Colonic mucosa (tissue), 4 donors: ENCODE measurements at regions not wholly inside any gene's neighbourhood (a gene's known extent, or its start where the extent isn't known, plus 50 kb on each side); places are given as distances from the start of the nearest gene placed in this dataset.

ENCODE experiments used
- DNase-seq: peaks from one replicate; pipeline ENCODE4 v3.0.0-alpha.2; 2020
- H3K27ac ChIP-seq: fragments of 200-600 bp; one replicate; pipeline ENCODE4 v1.8.0; 2021
- H3K27me3 ChIP-seq: fragments of 200-600 bp; one replicate; pipeline ENCODE4 v1.8.0; 2021
- H3K36me3 ChIP-seq: fragments of 200-600 bp; one replicate; pipeline ENCODE4 v1.8.0; 2021
- H3K4me1 ChIP-seq: fragments of 200-600 bp; one replicate; pipeline ENCODE4 v1.8.0; 2021; ENCODE audit warnings: mild to moderate bottlenecking
- H3K4me3 ChIP-seq: fragments of 200-600 bp; one replicate; pipeline ENCODE4 v1.8.0; 2021
- H3K9ac ChIP-seq, 2 donors: one replicate each; pipeline ENCODE4 v1.7.0; 2013; ENCODE audit warnings: control low read depth in 2 of 2, low read depth in 2 of 2, low read length in 2 of 2
- H3K9me3 ChIP-seq: fragments of 200-600 bp; one replicate; pipeline ENCODE4 v1.8.0; 2021
- CTCF ChIP-seq: fragments of 200-600 bp; IDR thresholded peaks from one replicate; pipeline ENCODE4 v1.8.0; 2022; ENCODE audit warnings: antibody characterized with exemption, mild to moderate bottlenecking
- intact Hi-C: fragments of 100-400 bp; cut with DNase I; formaldehyde crosslinking; loops from one replicate; pipeline ENCODE4 v1.14.1; 2022
- donor health status: healthy.
- donor health status: DM: no; HTN: no; CAD: no.
- donor health status: DM: no; HTN: no; CAD: no.

- Histone ChIP-seq H3K27ac (no peak overlapping the region), H3K9me3 (no peaks in the 10 kb centered on the region), H3K27me3 (no peaks in the 10 kb centered on the region), H3K36me3 (no peaks in the 10 kb centered on the region), H3K4me3 (no peak overlapping the region), H3K9ac (no peak overlapping the region), H3K4me1 (no peaks in the 10 kb centered on the region)
- TF ChIP-seq CTCF = no peak
- intact Hi-C loops = no loop called here
- no peak for DNase-seq
These were observed 125.0 kb upstream of the HDGFL1 start for GRCh38 chr6:22444330-22444729.

- no peak overlapping the region for H3K27ac ChIP-seq
- no peaks in the 10 kb centered on the region for H3K27me3 ChIP-seq
- H3K4me1 ChIP-seq = no peaks in the 10 kb centered on the region
- H3K36me3 ChIP-seq = no peaks in the 10 kb centered on the region
- no peak overlapping the region for H3K4me3 ChIP-seq
- H3K9ac ChIP-seq = no peak overlapping the region
- intact Hi-C loops = no loop called here
- H3K9me3 ChIP-seq = no peaks in the 10 kb centered on the region
- TF ChIP-seq CTCF = no peak
- no peak for DNase-seq
These were observed 123.4 kb upstream of the HDGFL1 start for GRCh38 chr6:22445946-22446345.

GRCh38 chr6:22447249-22448196 is 121.8 kb upstream of the HDGFL1 start:
- no peak for DNase-seq
- intact Hi-C loops = no loop called here
- TF ChIP-seq CTCF = no peak

DNA sequence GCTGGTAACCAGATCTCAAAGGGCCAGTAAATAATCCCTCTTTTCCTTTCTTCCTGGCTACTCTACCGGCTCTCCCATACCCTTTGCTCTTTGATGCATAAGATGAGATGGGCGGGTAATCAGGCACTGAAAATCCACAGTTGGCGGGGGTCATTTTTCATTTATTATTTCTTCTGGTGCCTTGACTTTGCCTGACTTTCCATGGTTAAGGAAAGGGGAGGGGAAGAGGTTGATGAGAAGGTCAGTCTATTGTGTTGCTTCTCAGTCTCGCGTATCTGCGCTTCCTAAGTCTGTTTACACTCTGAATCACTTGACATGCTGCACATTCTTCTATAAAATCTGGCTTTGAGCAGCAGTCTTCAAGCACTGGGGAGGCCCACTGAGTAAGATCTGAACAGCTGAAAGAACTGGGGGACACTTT is 121.1 kb upstream of the HDGFL1 start:
- TF ChIP-seq CTCF = no peak

More at GRCh38 chr6:22447249-22448196, 121.8 kb upstream of the HDGFL1 start:
- H3K27ac ChIP-seq = no peak overlapping the region
- no peaks in the 10 kb centered on the region for H3K36me3 ChIP-seq
- H3K9me3 ChIP-seq = no peaks in the 10 kb centered on the region
- H3K9ac ChIP-seq = no peak overlapping the region
- H3K4me1 ChIP-seq = no peaks in the 10 kb centered on the region
- no peak overlapping the region for H3K4me3 ChIP-seq
- H3K27me3 ChIP-seq = no peaks in the 10 kb centered on the region

GRCh38 chr6:22451962-22452361 is 117.4 kb upstream of the HDGFL1 start:
- H3K36me3 ChIP-seq = no peaks in the 10 kb centered on the region
- no peaks in the 10 kb centered on the region for H3K9me3 ChIP-seq
- no peaks in the 10 kb centered on the region for H3K4me1 ChIP-seq
- intact Hi-C loops = no loop called here
- H3K27ac ChIP-seq = no peak overlapping the region
- no peaks in the 10 kb centered on the region for H3K27me3 ChIP-seq
- H3K4me3 ChIP-seq = no peak overlapping the region
- no peak overlapping the region for H3K9ac ChIP-seq
- DNase-seq = no peak
- no peak for TF ChIP-seq CTCF

More for the DNA sequence above, 121.1 kb upstream of the HDGFL1 start:
- Histone ChIP-seq H3K36me3 (no peaks in the 10 kb centered on the region), H3K9ac (no peak overlapping the region), H3K4me1 (no peaks in the 10 kb centered on the region), H3K27ac (no peak overlapping the region), H3K4me3 (no peak overlapping the region), H3K9me3 (no peaks in the 10 kb centered on the region), H3K27me3 (no peaks in the 10 kb centered on the region)
- DNase-seq = no peak
- intact Hi-C loops = no loop called here
